ENCODE measurements at regions not wholly inside any gene's neighbourhood (a gene's known extent, or its start where the extent isn't known, plus 50 kb on each side); places are given as distances from the start of the nearest gene placed in this dataset.

DNA sequence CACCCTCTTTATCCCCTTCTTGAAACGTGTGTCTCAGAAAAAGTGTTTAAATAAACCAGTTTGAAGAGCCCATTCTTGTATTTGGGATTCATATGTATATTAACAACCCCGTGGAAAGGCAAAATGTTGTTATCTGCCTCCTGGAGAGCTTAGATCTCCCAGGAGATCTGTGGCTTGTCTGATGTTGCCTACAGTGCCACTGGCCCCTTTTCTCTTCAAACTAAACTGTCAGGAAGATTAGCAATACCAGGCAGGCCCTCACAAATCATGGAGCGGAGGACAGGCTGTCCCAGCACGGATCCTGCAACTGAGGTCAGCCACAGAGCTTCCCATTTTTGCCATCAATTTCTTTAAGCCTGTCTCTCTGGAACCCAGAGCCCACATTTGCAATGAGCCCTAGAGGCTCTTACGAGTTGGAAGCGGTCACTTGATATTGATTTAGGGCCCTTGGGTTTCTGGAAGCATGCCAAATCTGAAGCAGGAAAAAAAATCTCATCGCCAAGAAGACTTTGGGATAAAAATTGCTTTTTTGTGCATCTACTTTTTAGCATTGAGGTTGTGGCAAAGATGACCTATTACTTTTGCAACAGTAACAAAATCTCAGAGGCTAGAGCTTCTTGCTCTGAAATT lies 234.1 kb downstream of the OPA1 start:
- no peak for TF ChIP-seq POLR2A (IDR thresholded peaks at IDR 0.05)
- TF ChIP-seq, protein P1, sequence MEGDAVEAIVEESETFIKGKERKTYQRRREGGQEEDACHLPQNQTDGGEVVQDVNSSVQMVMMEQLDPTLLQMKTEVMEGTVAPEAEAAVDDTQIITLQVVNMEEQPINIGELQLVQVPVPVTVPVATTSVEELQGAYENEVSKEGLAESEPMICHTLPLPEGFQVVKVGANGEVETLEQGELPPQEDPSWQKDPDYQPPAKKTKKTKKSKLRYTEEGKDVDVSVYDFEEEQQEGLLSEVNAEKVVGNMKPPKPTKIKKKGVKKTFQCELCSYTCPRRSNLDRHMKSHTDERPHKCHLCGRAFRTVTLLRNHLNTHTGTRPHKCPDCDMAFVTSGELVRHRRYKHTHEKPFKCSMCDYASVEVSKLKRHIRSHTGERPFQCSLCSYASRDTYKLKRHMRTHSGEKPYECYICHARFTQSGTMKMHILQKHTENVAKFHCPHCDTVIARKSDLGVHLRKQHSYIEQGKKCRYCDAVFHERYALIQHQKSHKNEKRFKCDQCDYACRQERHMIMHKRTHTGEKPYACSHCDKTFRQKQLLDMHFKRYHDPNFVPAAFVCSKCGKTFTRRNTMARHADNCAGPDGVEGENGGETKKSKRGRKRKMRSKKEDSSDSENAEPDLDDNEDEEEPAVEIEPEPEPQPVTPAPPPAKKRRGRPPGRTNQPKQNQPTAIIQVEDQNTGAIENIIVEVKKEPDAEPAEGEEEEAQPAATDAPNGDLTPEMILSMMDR (IDR thresholded peaks at IDR 0.05), result no peak
- DNase-seq, result no peak
- H3K27ac ChIP-seq, result no peak overlapping the region

DNA sequence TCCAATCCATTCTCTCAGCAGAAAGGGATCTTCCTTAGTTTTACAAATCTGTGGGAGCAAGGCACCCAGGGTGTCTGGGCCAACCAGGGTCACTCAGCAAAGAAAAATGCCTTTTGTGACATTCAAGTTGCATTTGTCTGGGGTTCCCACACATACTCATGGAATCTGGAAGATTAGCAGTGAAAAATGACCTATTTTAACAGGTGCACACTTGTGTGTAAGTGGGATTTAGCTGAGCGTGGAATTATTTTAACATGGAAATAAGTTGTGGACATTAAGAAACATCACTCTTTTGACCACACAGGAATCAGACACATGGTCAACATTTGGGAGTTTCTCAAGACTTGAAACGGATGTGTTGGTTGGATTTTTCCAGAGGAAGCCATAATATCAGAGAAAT lies 234.9 kb downstream of the OPA1 start:
- Histone ChIP-seq H3K4me3 (no peak overlapping the region), H3K9me3 (no peaks in the 10 kb centered on the region), H3K4me1 (peaks cover 0 to 23% (median 0%) of the 10 kb centered on the region in 4 donors), H3K27me3 (no peaks in the 10 kb centered on the region), H3K27ac (no peak overlapping the region), H3K36me3 (no peaks in the 10 kb centered on the region)
- TF ChIP-seq, protein P1 (IDR thresholded peaks at IDR 0.05), result no peak
- no peak for TF ChIP-seq POLR2A (IDR thresholded peaks at IDR 0.05)
- DNase-seq, result no peak

More for the DNA sequence above, 234.1 kb downstream of the OPA1 start:
- H3K4me3 ChIP-seq, result no peak overlapping the region
- H3K9me3 ChIP-seq, result no peaks in the 10 kb centered on the region
- H3K4me1 ChIP-seq, result peaks cover 0 to 20% (median 0%) of the 10 kb centered on the region in 4 donors
- H3K27me3 ChIP-seq, result no peaks in the 10 kb centered on the region
- no peaks in the 10 kb centered on the region for H3K36me3 ChIP-seq

DNA sequence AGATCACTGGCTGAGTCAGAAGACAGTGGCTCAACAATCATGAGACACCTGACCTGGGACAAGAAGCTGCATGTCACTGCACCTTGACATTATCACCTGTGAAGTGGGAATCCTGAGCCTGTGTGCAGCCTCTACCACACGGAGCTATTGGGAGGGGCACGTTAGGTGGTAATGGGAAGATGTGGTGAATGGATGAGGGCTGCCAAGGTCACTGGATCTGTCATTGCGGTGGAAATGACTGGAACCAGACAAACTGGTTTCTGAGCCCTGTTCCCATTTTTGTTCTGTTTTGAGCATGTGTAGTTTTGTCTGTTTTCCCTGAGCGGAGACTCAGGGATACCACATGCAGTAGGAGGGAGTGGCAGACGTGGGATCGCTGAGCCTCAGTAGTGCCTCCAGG lies 235.5 kb downstream of the OPA1 start:
- no peaks in the 10 kb centered on the region for H3K9me3 ChIP-seq
- no peak for TF ChIP-seq POLR2A (IDR thresholded peaks at IDR 0.05)
- TF ChIP-seq, protein P1 (IDR thresholded peaks at IDR 0.05), result no peak
- no peaks in the 10 kb centered on the region for H3K27me3 ChIP-seq
- no peak for DNase-seq
- no peak overlapping the region for H3K27ac ChIP-seq
- H3K36me3 ChIP-seq, result no peaks in the 10 kb centered on the region
- H3K4me1 ChIP-seq, result peaks cover 0 to 23% (median 0%) of the 10 kb centered on the region in 4 donors
- H3K4me3 ChIP-seq, result no peak overlapping the region

DNA sequence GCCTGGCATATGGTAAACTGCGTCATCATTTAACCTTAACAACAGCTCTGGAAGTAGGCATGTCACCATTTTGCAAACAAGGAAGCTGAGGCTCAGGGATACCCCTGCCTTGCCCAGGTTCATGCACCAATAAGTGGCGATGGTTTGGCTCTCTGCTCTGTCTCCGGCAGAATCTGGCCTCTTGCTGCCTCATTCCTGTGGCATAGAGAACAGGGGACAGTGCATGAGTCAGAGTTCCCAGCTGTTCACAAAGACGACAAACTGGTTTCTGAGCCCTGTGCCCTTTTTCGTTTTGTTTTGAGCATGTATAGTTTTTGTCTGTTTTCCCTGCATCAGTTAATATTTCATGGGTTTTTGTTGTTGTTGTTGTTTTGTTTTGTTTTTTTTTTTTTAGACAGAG lies 236.8 kb downstream of the OPA1 start:
- peak overlapping the region in 1 of 4 donors; percentile 38 for H3K27ac ChIP-seq
- DNase-seq, result no peak

DNA sequence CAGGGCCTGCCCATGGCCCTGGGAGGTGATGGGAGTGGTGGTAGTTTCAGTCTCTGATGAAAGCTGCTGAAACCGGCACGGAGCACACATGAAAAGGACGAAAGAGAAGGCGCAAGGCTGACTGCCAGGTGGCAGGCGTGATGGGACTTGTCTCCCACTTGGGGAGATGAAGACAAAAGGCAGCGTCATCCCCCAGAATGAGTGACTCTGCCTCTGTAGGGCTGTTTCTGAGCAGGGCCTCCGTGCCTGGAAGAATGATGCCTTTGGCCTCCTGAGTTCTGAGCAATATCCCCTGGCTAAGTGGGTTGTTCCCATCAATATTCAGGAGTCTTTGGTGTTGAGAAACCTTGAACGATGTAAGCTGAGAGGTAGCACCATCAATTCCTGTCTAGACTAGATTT lies 237.8 kb downstream of the OPA1 start:
- no peak for TF ChIP-seq POLR2A (IDR thresholded peaks at IDR 0.05)
- TF ChIP-seq, protein P1 (IDR thresholded peaks at IDR 0.05), result no peak
- H3K9me3 ChIP-seq, result no peaks in the 10 kb centered on the region
- no peak for DNase-seq
- no peak overlapping the region for H3K4me3 ChIP-seq
- no peak overlapping the region for H3K27ac ChIP-seq
- peaks cover 0 to 20% (median 0%) of the 10 kb centered on the region in 4 donors for H3K4me1 ChIP-seq
- H3K27me3 ChIP-seq, result no peaks in the 10 kb centered on the region
- no peaks in the 10 kb centered on the region for H3K36me3 ChIP-seq

More for the DNA sequence above, 236.8 kb downstream of the OPA1 start:
- H3K36me3 ChIP-seq, result no peaks in the 10 kb centered on the region
- H3K4me1 ChIP-seq, result peaks cover 0 to 23% (median 0%) of the 10 kb centered on the region in 4 donors
- H3K4me3 ChIP-seq, result no peak overlapping the region
- TF ChIP-seq, protein P1 (IDR thresholded peaks at IDR 0.05), result no peak
- no peak for TF ChIP-seq POLR2A (IDR thresholded peaks at IDR 0.05)
- no peaks in the 10 kb centered on the region for H3K9me3 ChIP-seq
- no peaks in the 10 kb centered on the region for H3K27me3 ChIP-seq
